H54 (cell line): ENCODE measurements at regions not wholly inside any gene's neighbourhood (a gene's known extent, or its start where the extent isn't known, plus 50 kb on each side); places are given as distances from the start of the nearest gene placed in this dataset.

Experiments used
- DNase-seq: peaks from one replicate; pipeline ENCODE4 v3.0.0; 2011; ENCODE audit warnings: low spot score, mixed read lengths; ENCODE audit not compliant: insufficient read length
- FAIRE-seq: peaks from 3 replicates; lab custom pipeline; 2011; peaks lifted over from hg19 to GRCh38; lab: Jason Lieb, UNC
- POLR2A ChIP-seq: IDR thresholded peaks from 2 replicates; pipeline ENCODE4 v1.6.1; 2011; ENCODE audit warnings: low read depth, mild to moderate bottlenecking, low read length

DNA sequence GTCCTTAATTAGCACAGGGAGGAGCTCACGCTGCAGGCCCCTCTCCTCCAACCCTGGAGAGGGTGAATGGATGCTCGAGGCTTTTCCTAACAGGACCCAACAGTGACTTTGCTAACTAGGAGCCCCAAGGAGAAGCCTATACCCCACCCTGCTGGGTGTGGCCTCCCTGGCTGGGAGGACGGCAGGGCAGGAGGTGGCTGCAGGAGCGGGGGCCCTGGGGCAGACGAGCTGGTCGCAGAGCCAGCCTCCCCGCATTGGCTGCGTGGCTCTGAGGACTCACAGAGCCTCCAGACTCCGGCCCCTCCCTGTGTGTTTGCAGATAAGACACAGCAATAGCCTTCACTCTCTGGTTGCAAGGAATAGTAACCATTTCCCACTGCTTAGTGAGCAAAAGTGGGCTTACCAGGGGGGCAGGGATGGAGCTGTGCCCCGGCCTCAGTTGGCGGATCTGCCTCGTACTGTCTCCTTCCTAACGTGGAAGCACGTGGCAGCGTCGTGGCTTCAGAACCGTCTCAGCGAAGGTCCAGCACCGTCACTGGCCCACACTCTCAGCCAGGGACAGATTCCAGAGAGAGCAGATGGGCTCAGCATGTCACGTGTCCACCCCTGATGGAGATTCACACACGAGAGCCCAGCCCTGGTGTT, 1087.5 kb downstream of the BRD1 start:
- no peak for DNase-seq
- no peak for FAIRE-seq

DNA sequence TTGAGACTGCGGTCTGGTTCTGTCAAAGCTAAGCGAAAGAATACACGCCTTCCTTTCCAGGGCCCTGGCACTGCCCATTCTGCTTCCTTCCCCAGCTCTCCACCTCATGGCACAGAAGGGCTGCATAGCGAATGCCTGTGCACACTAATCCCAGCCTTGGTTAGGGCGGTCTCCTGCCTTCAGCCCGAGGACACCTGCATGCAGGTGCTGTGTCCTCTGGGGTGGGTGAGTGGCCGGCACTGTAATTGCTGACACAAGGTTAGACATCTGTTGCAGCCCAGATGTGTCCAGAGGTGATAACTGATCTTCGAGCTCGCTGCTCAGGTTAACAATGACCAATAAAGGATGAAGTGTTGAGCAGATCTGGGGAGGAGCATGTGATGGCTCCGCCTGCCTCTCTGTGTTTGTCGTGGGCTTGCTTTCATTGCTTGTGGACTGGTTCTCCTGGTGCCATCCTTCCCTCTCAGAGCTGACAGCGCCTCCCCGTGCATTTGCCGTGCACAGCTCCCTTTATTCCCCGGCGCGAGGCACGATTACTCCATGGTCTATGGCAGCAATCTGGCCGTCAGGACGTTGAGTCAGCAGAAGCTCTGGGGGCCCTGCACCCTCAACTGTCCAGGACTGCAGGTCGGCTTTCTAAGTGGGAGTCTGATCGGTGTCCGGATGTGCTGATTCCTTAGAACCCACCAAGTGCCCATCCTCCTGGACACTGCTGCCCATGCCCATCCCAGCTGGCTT, 1088.2 kb downstream of the BRD1 start:
- no peak for TF ChIP-seq POLR2A
- FAIRE-seq: no peak
- DNase-seq: no peak

More for the DNA sequence above, 1087.5 kb downstream of the BRD1 start:
- no peak for TF ChIP-seq POLR2A

DNA sequence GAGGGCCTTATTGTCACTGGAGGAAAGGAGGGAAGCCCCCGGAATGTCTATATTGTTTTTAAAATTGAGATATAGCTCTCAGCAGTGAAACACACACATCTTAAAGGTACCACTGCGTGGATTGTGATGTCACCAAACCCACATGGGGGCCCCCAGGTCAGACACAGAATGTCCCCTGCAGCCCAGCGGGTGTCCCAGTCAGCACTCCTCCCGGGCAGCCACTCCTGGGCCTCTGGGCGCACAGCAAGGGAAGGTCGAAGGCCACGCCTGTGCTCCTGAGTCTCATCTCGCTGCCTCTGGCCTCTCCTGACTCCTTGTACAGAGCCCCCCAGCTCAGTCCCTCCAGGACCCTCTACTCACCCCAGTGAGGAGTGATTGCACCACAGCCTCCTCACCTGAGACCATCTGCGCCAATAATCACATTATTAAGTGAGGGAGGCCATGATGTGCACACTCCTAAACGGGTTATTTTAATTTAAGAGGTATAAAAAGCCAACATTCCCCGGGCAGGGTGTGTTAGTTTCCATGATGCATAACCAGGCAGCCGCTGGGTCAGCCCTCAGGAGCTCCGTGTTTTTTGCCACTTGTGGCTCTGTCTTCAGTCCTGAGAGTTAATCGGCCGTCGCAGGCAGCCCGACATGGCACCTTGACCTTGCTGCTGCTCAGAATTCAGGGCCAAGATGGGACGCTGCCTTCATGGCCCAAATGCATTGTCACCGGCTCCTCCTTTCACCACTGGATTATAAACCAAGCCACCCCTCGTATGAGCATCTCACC, 1089.3 kb downstream of the BRD1 start:
- FAIRE-seq (no peak), DNase-seq (no peak)
- TF ChIP-seq POLR2A: no peak

DNA sequence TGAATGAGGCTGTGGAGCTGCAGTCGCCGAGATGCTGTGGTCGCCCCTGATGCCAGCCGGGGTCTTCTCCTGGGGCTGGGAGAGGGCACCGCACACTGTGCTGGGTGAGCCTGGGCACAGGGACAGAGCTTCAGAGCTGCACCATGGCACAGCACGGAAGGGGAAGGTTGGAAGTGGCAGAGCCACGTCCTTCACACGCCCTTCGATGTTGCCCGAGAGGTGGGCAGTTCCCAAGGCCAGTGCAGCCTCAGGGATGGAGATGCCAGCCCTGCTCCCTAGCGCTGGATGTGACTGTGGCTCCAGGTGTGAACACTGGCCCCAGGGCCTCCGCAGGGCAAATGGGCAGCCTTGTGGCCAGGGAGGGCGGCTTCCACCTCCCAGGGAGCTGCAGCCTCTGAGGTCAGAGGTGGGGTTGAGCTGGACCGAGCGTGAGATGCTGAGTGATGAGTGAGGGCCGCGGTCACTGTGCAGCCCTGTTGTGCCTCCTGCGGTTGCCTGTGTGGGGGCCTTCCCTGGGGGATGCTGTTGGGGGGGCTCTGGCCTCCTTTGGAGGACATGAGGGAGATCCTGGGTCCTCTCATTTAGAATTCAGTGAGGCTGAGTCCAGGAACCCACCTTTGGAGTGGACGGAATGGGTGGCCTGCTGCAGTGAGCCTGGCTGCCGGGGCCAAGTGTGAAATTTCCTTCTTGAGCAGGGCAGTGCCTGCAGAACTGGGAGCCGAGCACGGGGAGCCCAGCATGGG, 1090.0 kb downstream of the BRD1 start:
- no peak for TF ChIP-seq POLR2A
- DNase-seq (no peak), FAIRE-seq (no peak)

DNA sequence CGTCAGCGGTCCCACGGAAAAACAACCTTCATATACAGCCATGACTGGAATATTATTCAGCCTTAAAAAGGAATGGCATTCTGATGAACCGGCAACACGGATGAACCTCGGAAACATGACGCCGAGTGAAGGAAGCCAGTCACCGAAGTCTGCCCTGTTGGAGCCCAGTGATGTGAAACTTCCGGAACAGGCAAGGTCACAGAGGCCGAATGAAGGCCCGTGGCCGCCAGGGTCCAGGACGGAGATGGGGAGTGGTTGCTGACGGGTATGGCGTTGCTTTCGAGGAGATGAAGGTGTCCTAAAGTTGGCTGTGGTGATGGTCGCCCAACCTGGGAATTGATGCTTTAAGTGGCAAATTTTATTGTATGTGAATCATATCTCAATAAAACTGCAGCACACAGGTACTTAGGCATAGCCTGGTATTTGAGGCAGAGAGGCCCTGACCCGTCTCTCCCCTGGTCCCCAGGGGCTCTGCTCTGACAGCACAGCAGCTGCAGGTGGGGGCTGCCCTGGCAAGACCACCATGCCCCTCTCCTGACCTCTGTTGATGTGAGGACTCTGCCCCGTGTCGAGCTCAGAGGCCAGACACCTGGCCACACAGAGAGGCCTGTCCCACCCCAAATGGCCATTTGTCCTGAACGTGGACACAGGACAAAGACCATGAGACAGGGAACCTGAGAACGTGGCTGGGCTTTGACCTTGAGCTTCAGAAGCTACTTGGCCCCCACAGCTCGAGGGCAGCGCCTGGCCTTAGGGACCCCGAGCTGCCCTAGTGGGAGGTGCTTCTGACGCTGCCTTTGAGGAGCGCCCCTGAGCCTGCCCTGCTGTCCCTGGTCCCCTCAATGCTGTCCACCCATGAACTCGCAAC, 1090.8 kb downstream of the BRD1 start:
- DNase-seq (no peak), FAIRE-seq (no peak)
- no peak for TF ChIP-seq POLR2A

DNA sequence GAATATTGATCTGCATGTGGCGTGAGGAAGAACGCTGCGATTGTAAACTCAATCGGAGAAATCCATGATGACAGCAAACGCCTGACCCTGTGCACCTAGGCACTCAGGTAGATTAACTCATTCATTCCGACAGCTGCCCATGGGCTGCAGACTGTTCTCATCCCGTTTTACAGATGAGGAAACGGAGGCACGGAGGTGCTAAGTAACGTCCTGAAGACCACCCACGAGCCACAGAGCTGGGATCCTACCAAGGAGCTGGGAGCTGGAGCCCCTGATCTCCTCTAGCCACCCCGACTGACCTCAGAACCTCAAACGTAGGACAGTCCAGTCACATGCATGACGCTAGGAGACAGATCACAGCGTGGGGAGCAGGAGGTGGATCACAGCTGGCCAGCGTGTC, 1092.7 kb downstream of the BRD1 start:
- FAIRE-seq (no peak), DNase-seq (no peak)
- TF ChIP-seq POLR2A: no peak

DNA sequence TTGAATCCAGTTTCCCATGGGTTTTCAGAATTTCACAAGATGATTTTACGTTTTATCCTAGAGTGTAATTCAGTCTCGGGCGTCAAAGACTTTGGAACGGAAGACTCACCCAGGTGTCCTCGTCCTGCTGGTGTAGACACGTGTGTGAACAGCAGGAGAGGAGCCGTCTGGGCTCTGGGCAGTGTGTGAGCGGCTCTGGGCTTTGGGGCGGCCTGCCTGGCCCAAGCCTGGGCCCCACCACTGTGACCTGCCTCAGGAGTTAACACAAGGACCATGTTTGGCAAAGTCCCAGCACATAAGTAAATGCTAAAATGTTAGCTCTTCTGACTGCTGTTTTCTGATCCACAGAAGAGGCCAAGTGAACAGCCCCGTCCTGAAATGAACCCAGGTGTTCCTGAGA, 1093.3 kb downstream of the BRD1 start:
- DNase-seq: no peak
- no peak for TF ChIP-seq POLR2A

DNA sequence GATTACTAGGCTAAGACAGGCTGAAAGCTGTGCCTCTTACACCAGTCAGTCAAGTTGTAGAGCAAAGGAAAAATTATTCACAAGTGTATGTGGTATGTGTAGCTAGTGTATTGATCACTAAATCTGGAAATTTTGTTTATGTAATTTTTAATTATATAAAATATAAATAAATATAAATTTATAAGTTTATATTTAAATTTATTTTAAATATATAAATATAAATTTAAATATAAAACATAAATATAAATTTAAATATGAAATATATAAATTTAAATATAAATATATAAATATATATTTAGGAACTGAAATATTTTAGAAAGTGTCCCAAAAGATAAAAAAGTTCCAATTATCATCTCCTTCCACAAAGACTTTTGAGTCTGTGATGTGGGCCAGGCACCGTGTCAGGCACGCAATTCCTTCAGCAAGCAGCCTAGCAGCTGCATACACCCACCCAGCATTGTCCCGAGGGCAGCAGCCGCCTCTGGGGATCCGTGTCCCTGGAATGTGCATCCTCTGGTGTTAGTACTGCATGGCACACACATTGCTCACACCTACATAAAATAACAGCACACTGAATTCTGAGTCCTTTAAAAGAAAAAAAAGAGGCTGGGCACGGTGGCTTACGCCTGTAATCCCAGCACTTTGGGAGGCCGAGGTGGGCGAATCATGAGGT, 1098.0 kb downstream of the BRD1 start:
- FAIRE-seq (no peak), DNase-seq (no peak)
- no peak for TF ChIP-seq POLR2A

More for the DNA sequence above, 1093.3 kb downstream of the BRD1 start:
- no peak for FAIRE-seq

DNA sequence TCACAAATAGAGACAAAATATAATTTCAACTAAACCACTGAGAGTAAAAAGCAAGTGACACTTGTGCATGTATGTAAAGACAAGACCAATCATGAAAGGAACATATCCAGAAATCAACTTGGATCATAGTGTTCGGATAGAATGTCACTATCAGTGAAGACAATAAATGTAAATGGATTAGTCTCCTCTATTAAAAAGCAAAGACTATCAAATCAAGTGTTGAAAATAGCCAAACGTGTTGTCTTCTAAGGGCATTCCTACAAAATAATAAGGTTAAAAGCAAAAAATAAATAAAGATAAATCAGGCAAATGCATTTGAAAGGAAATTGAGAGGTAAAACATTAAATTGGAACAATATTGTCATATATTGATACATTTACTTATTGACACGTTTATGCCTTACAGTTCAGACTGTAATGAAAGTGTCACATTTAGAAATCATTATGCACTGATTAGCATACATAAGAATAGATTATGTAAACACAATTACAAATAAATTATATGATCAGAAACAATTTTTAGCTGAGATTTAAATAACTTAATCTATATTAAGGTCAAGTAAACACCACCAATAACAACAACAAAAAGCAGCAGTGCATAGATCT, 1100.1 kb downstream of the BRD1 start:
- DNase-seq: no peak
- no peak for TF ChIP-seq POLR2A
- FAIRE-seq: no peak

DNA sequence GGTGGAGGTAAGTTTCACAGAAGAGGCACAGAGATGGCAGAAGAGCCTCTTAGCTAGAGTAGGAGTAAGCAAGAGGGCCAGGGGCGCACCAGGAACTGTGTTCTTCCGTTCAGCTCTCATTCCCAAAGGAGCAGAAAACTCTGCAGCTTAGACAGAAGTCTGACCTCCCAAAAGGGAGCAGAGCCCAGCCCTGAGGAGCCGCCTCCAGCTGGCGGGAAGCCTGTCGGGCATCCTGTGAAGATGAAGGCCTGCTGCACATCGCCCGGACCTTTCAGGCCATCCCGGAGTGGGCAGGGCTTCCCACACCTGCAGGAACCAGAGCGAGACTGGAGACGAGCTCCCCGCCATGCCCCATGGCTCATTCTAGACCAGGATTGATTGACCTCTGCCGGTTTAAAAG, 1102.8 kb downstream of the BRD1 start:
- TF ChIP-seq POLR2A: no peak
- DNase-seq: no peak
- no peak for FAIRE-seq

DNA sequence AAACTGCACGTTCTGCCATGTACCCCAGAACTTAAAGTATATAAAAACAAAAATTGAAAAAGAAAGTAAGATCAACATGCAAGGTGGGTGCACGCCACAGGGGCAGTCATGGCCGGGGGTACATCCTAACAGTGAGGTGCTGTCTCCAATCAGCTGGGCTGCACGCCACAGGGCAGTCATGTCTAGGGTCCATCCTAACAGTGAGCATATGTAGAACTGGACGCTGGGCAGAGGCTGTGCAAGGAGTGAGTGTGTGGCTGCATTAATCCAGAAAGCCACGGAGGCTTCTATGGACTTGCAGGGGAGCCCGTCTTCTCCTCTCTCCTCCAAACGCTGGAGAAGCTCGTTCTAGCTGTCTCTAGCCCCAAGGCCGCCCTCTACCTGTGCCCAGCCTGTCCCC, 1105.0 kb downstream of the BRD1 start:
- DNase-seq: no peak
- TF ChIP-seq POLR2A: no peak
- FAIRE-seq: no peak

DNA sequence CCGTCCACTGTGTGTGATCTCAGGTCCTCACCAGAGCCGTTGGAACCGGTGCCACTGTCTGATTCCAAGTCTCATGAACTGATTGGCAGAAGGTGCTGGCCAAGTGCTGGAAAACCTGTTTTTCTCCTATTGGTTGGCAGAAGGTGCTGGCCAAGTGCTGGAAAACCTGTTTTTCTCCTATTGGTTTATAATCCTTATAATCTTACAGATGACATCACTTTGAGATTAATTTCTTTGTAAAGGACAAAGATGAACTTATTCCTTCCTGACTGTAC, 1106.3 kb downstream of the BRD1 start:
- no peak for FAIRE-seq
- no peak for DNase-seq
- no peak for TF ChIP-seq POLR2A
